Epithelial cell of prostate (primary cell): ENCODE measurements at regions not wholly inside any gene's neighbourhood (a gene's known extent, or its start where the extent isn't known, plus 50 kb on each side); places are given as distances from the start of the nearest gene placed in this dataset.

Source experiments
- DNase-seq: peaks from one replicate; pipeline ENCODE4 v3.0.0-alpha.2; 2011; ENCODE audit warnings: low read depth, low spot score
- H3K27ac ChIP-seq: fragments of 450-650 bp; 2 replicates; pipeline ENCODE4 v1.5.1; 2017; ENCODE audit warnings: mild to moderate bottlenecking

GRCh38 chr2:160898581-160899307, 261.5 kb upstream of the TANK start:
- DNase-seq, result no peak
- no peak overlapping the region for H3K27ac ChIP-seq

- no peak overlapping the region for H3K27ac ChIP-seq
- DNase-seq, result no peak
These were observed 258.6 kb upstream of the TANK start for GRCh38 chr2:160901613-160902012.

GRCh38 chr2:160905862-160906261, 254.4 kb upstream of the TANK start:
- DNase-seq, result no peak
- H3K27ac ChIP-seq, result no peak overlapping the region

GRCh38 chr2:160906878-160907277, 253.3 kb upstream of the TANK start:
- DNase-seq, result no peak
- H3K27ac ChIP-seq, result no peak overlapping the region

- no peak for DNase-seq
- H3K27ac ChIP-seq, result no peak overlapping the region
These were observed 252.5 kb upstream of the TANK start for GRCh38 chr2:160907738-160908137.

GRCh38 chr2:160908157-160908556, 252.1 kb upstream of the TANK start:
- no peak overlapping the region for H3K27ac ChIP-seq
- DNase-seq, result no peak

- H3K27ac ChIP-seq, result no peak overlapping the region
- no peak for DNase-seq
These were observed 250.4 kb upstream of the TANK start for GRCh38 chr2:160909781-160910242.

- H3K27ac ChIP-seq, result no peak overlapping the region
- DNase-seq, result no peak
These were observed 249.5 kb upstream of the TANK start for GRCh38 chr2:160910681-160911080.

GRCh38 chr2:160911258-160911657, 249.0 kb upstream of the TANK start:
- H3K27ac ChIP-seq, result no peak overlapping the region
- DNase-seq, result no peak

GRCh38 chr2:160912276-160912675, 248.0 kb upstream of the TANK start:
- H3K27ac ChIP-seq, result no peak overlapping the region
- DNase-seq, result no peak

GRCh38 chr2:160913323-160913722, 246.9 kb upstream of the TANK start:
- H3K27ac ChIP-seq, result no peak overlapping the region
- DNase-seq, result no peak

- no peak for DNase-seq
- no peak overlapping the region for H3K27ac ChIP-seq
These were observed 246.0 kb upstream of the TANK start for GRCh38 chr2:160914217-160914616.

GRCh38 chr2:160916300-160916699, 243.9 kb upstream of the TANK start:
- H3K27ac ChIP-seq, result no peak overlapping the region
- no peak for DNase-seq

- DNase-seq, result no peak
These were observed 242.4 kb upstream of the TANK start for GRCh38 chr2:160917850-160918249.

GRCh38 chr2:160918258-160918657, 242.0 kb upstream of the TANK start:
- DNase-seq, result no peak
- H3K27ac ChIP-seq, result no peak overlapping the region

More at GRCh38 chr2:160917850-160918249, 242.4 kb upstream of the TANK start:
- no peak overlapping the region for H3K27ac ChIP-seq

- H3K27ac ChIP-seq, result no peak overlapping the region
- no peak for DNase-seq
These were observed 241.2 kb upstream of the TANK start for GRCh38 chr2:160918906-160919503.

GRCh38 chr2:160920061-160920460, 240.2 kb upstream of the TANK start:
- DNase-seq, result no peak
- H3K27ac ChIP-seq, result no peak overlapping the region

GRCh38 chr2:160920791-160921303, 239.4 kb upstream of the TANK start:
- H3K27ac ChIP-seq, result no peak overlapping the region
- no peak for DNase-seq

GRCh38 chr2:160921386-160921964, 238.8 kb upstream of the TANK start:
- H3K27ac ChIP-seq, result no peak overlapping the region
- DNase-seq, result no peak

- DNase-seq, result no peak
- no peak overlapping the region for H3K27ac ChIP-seq
These were observed 235.3 kb upstream of the TANK start for GRCh38 chr2:160924936-160925353.

GRCh38 chr2:160925956-160926355, 234.3 kb upstream of the TANK start:
- H3K27ac ChIP-seq, result no peak overlapping the region
- no peak for DNase-seq
